CD4-positive, alpha-beta T cell treated with Interferon gamma for 1 hour (primary cell): ENCODE measurements at regions not wholly inside any gene's neighbourhood (a gene's known extent, or its start where the extent isn't known, plus 50 kb on each side); places are given as distances from the start of the nearest gene placed in this dataset.

ENCODE experiments used
- DNase-seq: peaks from one replicate; pipeline ENCODE4 v3.0.0-alpha.2; 2020

GRCh38 chr18:61727241-61728193 lies 165.3 kb downstream of the RNF152 start:
- DNase-seq = no peak

- DNase-seq = no peak
Measured at GRCh38 chr18:61724532-61724931, 168.3 kb downstream of the RNF152 start.

GRCh38 chr18:61722247-61722646 lies 170.6 kb downstream of the RNF152 start:
- no peak for DNase-seq

GRCh38 chr18:61720496-61720895 lies 172.3 kb downstream of the RNF152 start:
- DNase-seq = no peak

- no peak for DNase-seq
Measured at GRCh38 chr18:61719671-61720070, 173.1 kb downstream of the RNF152 start.

- DNase-seq = no peak
Measured at GRCh38 chr18:61718944-61719343, 173.9 kb downstream of the RNF152 start.

GRCh38 chr18:61714421-61714820 lies 178.4 kb downstream of the RNF152 start:
- no peak for DNase-seq

- DNase-seq = no peak
Measured at GRCh38 chr18:61713502-61713901, 179.3 kb downstream of the RNF152 start.

- DNase-seq = no peak
Measured at GRCh38 chr18:61710082-61710620, 182.7 kb downstream of the RNF152 start.

GRCh38 chr18:61706276-61706915 lies 186.4 kb downstream of the RNF152 start:
- DNase-seq = no peak

- no peak for DNase-seq
Measured at GRCh38 chr18:61703508-61703907, 189.3 kb downstream of the RNF152 start.

- no peak for DNase-seq
Measured at GRCh38 chr18:61702007-61702406, 190.8 kb downstream of the RNF152 start.

- DNase-seq = no peak
Measured at GRCh38 chr18:61699397-61700110, 193.3 kb downstream of the RNF152 start.

GRCh38 chr18:61697306-61697909 lies 195.4 kb downstream of the RNF152 start:
- DNase-seq = no peak

- DNase-seq = no peak
Measured at GRCh38 chr18:61694236-61694635, 198.6 kb downstream of the RNF152 start.

- DNase-seq = no peak
Measured at GRCh38 chr18:61690418-61691138, 202.2 kb downstream of the RNF152 start.

- no peak for DNase-seq
Measured at GRCh38 chr18:61687317-61687716, 205.5 kb downstream of the RNF152 start.

- DNase-seq = no peak
Measured at GRCh38 chr18:61683856-61684255, 209.0 kb downstream of the RNF152 start.

GRCh38 chr18:61681065-61681464 lies 211.7 kb downstream of the RNF152 start:
- no peak for DNase-seq

- no peak for DNase-seq
Measured at GRCh38 chr18:61679836-61680235, 213.0 kb downstream of the RNF152 start.

- no peak for DNase-seq
Measured at GRCh38 chr18:61677435-61677970, 215.3 kb downstream of the RNF152 start.
